ENCODE measurements at regions not wholly inside any gene's neighbourhood (a gene's known extent, or its start where the extent isn't known, plus 50 kb on each side); places are given as distances from the start of the nearest gene placed in this dataset.

DNA sequence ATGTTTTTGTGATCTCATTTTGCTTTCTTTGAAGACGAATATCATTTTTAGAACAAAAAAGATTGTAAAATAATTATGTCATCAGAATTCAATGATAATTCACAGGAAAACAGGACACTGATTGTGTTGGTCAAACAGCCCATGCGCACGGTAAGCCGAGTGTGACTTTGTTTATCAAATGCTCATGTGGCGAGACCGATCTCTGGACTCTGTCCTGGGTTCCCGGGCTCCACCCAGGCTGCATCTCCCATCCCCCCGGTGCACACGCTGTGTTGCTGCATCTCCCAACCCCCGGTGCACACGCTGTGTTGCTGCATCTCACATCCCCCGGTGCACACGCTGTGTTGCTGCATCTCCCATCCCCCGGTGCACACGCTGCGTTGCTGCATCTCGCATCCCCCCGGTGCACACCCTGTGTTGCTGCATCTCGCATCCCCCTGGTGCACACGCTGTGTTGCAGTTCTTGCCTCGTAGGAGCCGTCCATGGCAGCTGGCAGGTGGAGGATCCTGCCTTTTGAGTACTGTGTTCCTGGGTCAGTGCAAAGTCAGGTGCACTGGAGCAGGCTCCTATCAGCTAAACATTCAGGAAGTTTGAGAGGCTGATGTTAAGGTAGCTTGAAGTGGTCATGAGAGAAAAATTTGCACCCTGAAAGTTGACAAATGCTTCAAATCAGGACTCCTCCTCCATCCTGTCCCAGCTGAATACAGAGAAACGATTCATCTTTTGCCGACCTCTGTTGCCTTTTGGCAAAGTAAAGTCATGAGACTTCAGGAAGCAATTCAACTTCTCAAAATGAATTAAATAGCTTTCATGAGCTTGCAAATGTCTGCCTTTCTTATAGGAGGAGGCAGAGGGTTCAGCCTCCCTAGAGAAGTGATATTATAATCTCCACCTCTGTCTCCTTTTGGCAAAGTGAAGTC lies 77.1 kb upstream of the FRMD1 start:
- no peak for DNase-seq

DNA sequence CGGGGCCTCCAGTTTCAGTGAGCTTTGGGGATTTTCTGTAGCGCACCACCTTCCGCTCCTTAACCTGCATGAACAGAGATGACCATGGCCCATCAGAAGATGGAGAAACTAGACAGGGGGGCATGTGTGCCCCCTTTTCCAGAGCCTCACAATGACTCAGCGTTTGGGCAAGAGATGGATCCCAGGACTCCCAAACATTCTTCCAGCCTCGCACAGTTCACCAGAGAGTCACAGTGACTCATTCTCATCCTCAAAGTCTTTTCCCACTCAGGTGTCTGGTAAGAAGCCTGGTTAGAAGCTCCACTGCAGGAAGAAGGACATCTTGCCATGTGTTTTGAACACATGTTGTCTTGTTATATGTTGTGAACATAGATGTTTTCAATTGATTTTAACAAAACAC lies 76.2 kb upstream of the FRMD1 start:
- DNase-seq, result peak; percentile 78

DNA sequence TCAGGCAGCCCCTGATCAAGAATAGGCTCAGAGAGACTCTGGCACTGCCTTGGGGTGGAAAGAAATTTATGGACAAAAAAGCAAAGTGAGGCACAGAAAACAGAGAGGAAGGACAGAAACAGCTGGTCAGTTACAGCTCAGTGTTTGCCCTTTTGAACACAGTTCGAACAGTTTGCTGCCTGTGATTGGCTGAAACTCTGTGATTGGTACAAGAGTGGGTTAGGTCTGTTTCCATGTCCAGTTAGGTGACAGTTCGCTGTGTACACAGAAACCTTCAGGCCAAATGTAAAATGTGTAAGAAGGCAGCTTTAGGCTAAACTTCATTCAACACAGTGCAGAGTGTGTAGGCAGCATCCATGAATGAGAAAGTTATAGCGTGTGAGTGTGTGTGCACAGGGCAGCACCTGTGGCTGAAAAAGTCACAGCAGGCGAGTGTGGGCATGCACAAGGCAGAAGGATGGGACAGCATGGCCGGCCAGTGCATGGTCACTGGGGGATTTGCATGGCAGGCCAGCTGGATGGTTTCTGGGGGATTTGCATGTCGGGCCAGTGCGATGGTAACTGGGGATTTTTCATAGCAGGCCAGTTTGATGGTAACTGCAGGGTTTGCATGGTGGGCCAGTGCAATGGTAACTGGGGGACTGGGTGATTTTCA lies 75.4 kb upstream of the FRMD1 start:
- no peak for DNase-seq

DNA sequence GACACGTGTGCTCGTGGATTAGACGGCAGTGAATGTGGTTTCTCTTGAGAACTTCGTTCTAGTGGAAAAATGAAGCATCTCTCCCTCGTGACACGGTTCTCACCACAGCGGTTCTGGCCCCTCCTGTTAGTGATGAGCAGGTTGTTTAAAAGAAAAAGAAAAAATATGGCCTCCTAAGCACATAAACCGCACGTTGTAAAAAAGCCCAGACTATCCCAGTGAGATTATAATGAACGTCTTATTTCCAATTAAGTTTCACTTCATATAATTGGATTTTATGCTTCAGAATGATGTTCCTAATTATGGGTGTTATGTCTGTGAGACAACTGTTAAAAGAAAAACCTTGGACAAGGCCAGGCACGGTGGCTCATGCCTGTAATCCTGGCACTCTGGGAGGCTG lies 74.5 kb upstream of the FRMD1 start:
- DNase-seq, result no peak

DNA sequence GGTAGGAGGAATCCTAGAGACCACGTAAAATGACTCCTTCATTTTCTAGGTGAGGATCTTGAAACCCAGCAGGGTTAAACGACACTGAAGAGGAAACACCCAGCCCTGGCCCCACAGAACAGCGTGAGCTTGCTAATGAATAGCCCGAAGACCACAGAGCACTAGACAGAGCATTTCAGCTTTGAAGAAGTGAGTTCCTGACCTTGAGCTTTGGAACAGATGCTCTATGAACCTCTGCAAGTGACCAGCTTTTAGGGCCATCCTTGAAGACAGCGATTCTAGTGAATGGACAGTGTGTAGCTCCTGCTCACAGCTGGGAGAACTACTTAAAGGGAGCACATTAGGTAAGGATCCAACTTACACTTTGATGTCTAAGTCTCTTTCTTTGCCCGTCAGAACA lies 74.0 kb upstream of the FRMD1 start:
- DNase-seq, result no peak

DNA sequence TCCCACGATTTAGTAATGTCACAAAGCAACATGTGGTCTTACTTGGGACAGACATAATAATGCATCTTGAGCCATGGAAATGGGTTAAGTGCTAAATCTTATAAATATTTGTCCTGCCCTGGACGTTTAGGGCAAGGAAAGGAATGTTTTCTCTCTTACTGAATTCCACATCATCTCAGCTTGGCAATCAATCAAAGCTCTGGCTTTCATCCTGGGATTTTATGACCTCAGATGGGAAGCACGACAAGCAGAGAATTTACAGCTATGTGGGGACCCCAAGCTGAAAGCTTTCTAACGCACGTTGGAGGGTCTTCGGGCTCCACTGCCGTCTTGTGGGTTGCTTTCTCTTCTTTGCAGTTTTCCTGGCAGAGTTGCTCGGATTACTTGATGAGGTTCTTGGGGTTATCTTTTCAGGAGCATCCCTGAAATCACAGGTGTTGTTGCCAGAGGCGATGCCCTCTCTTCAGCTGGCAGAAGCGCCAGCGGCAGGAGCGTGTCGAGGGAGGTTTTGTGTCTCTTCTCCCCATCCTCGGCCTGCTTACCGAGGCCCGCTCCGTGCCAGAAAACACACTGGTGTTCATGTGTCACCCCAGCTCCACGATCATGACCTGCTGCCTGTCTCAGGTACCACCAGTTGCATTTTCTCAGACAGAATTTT lies 73.4 kb upstream of the FRMD1 start:
- peak; percentile 51 for DNase-seq

DNA sequence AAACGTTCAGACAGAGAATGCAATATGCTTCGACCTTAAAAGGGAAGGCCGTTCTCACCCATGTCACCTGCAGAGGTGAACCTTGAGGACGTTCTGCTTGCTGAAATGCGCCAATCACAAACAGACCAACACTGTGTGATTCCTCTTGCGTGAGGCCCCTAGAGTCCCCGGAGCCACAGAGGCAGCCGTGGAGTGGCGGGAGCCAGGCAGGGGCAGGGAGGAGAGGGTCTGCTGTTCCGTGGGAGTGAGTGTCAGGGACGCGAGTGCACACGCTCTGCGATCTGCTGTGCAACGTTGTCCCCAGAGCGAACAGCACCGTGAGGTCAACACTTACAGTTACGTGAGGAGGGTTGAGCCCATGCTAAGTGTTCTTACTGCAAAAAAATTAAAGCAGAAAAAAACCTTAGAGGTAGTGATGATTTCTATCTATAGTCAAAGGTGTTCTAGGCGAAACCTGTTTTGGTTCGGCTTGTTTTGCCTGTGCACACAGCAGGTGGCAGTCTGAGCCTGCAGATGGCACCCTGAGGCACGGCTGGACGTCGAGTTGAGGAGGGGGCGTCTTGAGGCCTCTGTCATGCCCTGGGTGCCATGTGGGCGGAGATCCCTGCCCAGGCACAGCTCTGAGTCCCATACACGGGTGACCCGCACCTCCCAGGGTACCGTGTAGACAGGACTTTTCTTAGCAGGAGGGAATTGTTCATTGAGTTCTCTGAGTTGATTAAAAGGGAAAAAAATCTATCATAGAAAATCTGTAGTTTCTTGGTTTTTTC lies 71.7 kb upstream of the FRMD1 start:
- DNase-seq, result no peak

DNA sequence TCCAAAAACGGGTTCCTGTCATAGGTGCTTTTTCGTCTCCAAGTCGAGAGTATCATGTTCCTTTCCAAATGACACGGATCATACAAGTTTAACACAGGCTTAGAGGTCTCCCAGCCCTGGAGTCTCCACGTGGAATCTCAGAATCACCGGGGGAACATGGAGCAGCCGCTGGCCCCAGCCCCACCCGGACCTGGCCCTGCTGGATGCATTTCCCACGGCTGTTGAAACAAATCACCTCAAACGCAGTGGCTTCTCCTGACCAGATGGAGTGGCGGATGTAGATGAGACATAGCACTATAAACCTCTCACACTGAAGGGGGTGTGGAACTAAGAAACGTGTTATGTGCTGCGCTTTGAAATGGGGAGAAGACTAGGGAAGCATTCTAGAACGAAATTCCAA lies 70.0 kb upstream of the FRMD1 start:
- no peak for DNase-seq

DNA sequence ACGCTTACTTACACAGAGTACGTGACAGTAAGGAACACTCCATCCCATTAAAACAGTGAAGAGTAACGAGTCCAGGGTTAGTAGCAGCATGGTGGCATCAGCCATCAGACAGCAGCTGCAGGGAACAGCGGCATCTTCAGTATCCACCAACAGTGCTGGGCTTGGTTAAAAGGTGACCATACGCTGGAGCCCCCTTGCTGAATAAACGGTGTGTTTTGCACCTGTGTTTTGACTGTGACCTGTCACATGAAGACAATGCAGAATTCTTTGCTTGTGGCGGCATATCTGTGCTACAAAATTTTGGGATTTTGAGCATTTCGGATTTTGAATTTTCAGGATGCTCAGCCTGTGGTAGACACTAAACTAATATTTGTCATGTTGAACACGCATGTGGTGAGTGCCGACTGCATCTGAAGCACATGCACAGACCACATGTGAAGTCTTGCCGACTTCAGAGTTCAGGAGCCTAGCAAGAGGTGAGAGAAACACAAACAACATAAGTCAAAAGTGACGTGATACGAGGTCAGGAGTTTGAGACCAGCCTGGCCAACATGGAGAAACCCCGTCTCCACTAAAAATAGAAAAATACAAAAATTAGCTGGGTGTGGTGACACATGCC lies 69.3 kb upstream of the FRMD1 start:
- DNase-seq, result no peak

DNA sequence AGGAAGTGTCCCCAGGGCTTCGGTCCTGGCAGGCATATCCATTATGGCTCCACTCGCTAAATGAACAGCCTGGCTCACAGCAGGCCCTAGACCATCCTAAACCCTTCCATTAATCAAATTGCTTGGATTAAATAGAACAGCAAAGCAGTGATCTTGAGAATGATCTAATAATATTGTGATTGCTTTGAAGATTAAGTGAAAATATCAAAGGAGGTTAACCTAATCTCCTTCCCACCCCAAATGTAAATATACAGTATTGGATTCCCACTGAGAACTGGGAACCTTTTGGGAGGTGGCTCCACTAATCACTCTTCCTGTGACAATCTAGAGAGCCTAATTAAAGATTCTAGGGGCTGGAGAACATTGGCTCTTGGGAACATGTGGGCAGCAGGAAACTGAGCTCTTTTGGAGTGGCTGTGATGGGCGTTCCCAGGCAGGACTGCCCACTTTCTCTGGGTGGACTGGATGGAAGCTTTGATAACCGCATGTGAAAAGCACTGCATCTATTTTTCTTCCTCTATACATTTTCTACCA lies 68.3 kb upstream of the FRMD1 start:
- DNase-seq, result no peak

DNA sequence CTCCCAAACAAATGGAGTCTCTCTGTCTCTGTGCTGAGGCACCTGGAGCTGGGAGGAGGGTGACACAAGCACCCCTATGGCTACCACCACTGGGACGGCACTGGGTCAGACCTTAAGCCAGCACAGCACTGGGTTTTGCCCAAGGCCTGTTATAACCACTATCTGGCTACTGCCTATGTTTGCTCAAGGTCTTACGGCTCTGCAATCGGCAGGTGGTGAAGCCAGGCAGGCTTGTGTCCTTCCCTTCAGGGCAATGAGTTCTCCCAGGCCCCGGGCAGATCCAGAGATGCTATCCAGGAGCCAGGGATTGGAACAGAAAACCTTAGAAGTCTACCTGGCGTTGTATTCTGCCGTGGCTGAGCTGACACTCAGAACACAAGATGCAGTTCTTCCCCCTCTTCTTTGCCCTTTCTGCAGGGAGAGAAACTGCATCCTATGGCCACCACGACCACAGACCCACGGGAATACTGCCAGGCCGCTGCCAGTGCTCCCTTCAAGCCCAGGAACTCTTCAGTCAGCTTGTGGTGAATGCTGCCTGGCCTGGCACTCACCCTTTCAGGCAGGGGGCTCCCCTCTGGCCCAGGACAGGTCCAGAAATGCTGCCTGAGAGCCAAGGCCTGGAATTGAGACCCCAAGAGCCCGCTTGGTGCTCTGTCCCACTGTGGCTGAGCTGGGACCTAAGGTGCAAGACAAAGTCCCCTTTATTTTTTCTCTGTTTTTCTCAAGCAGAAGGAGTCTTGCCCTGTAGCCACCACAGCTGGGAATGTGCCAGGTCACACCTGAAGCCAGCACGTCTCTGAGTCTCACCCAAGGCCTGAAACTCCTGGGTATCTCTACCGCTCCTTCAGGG lies 67.0 kb upstream of the FRMD1 start:
- DNase-seq, result no peak

DNA sequence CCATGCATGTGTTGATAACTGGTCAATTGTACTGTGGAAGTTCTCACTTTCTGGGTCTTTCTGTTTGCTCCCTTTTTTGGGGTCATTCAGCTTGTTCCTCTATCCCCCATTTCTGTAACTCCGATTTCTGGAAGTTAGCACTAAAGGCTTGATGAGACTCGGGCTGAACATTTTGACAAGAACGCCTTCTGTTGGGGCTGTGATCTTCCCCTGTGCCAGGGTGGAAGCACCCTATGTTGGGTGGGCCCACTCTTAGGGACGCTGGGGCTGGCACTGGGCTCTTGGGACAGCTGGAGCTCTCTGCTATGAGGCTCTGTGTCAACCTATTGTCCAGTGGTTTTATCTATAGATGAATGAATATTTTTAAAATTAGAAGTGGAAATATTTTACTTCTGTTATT lies 60.1 kb upstream of the FRMD1 start:
- no peak for DNase-seq

DNA sequence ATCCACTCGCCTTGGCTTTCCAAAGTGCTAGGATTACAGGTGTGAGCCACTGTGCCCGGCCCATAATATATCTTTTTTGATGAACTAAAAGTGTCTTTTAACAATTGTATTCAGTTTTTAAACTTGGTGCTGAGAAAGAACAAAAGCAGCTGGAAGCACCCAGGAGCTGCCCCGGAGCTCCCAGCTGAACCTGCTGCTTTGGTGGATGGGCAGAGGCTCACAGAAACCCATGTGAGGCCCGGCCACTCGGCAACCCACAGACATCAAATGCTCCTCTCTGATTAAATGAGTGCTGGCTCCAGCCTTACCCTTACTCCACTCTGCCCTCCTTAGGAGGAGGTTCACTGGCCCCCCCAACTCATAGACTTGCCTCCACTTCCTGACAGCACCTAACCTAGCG lies 59.4 kb upstream of the FRMD1 start:
- DNase-seq, result no peak

DNA sequence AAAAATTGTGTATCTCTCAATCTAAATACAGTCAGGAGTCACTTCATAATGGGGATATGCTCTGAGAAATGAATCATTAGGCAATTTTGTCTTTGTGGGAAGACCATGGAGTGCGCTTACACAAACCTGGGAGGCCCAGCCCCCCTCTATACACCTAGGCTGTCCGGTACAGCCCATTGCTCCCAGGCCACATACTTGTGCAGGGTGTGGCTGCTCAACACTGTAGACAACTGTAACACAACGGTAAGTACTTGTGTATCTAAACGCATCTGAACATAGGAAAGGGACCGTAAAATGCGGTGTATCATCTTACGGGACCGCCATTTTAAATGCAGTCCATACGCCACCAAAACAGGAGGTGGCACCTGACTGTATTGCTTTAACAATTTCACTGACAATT lies 58.0 kb upstream of the FRMD1 start:
- no peak for DNase-seq

DNA sequence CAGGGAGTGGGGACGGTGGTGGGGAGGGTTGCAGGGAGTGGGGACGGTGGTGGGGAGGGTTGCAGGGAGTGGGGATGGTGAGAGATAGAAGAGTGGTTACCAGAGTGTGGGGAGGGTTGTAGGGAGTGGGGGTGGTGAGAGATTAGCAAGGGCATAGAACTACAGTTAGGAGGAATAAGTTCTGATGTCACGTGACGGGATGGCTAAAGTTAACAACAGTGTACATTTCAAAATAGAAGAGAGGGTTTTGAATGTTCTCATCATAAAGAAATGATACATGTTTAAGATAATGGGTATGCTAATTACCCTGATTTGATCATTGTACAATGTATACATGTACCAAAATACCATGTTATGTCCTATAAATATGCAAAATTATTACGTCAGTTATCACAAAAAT lies 57.6 kb upstream of the FRMD1 start:
- DNase-seq, result no peak

DNA sequence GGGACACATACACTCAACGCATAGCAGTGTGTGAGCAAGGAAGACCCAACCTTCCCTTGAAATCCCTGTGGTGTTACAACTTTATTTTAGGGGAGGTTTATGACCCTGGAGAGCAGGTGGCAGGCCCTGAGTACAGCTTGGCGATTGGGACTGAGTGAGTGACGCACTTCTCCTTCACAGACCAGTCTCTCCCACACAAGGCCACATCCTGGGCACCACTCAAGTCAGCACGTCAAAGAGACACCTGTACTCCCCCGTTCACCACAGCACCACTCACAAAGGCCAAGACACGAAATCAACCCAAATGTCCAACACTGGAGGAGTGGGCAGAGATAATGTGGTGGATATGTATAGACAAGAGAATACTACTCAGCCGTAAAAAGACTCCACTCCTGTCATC lies 57.0 kb upstream of the FRMD1 start:
- DNase-seq, result no peak

DNA sequence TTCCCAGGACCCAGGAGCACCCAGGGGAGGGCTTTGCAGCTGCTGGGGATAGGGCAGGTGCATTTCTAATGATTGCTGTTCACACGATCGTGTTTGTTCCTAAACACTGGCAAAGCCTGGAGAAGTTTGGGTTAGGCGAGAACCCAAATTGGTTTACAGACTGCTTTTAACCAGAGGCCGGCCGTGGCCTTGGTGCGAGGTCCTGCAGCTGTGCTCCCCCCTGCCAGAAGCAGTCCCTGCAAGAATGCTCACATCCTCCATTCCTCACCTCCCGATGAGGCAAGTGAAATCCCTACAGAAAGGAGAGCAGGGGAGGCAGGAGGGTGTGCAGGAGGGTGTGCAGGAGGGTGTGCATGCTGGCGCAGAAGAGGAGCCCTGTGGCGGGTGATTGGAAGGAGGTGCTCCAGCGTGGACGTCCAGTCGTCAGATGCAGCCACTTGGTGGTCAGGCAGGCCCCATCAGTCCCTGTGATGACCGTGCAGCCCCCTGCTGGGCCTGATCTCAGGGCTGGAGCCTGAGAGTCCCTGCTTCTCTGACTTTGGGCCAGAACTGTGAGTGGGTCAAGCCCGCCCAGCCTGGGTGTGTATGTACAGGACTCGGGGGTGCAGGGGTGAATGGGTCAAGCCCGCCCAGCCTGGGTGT lies 55.7 kb upstream of the FRMD1 start:
- DNase-seq, result no peak

DNA sequence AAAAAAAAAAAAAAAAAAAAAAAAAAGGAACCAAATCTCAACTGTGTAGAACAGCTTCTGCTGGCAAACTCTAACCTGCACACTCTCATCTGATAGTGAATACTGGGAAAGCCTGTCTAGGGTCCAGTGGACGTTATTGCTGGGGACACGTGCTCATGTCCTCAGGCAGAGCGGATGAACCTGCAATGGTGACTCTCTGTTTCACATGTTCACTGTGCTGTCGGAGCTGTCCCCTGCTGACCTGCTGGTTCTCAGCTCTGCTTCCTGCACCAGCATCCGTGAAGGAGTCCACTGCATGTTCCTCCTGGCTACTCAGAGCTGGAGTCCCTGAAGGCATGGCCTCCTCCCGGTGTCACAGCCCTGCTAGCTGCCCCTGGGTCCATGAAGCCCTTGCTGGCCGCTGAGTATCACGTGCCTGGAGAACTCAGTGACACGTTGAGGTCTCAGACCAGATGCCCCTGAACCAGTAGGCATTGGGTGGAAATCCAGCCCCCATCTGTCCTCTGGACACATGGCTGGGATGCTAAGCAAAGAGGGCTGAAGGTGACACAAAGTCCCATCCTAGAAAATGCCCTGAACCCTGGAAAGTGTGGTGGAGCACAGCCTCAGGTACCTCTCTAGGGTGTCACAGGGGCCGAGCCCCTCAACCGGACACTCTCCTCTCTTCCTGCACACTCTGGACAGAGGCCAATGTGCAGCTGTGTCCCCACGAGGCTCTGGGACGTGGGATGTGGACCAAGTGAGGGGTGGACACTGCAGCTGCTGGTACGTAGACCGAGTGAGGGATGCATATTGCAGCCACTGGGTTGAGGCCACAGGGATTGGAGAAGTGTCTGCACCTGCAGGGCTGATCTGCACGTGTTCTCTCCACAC lies 54.9 kb upstream of the FRMD1 start:
- no peak for DNase-seq

DNA sequence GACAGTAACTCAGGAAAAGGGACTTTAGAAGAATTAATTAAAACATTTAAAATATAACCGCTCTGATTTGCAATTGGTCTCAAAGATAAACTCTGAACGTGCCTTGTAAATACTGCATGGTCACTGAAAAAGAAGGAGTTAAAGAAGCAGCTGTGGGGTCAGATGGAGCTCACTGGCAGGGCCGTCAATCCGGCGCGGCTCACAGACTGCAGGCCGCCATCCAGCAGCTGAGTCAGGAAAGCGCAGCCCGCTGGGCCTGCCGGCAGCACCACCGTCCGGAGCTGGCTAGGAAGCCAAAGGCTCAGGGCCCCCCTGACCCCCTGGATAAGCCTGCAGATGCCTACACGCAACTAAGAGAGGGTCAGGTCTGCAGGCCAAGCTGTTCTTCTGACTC lies 54.2 kb upstream of the FRMD1 start:
- DNase-seq, result peak; percentile 33

All from fibroblast of skin of abdomen (primary cell).